SK-N-MC (cell line): ENCODE measurements at regions not wholly inside any gene's neighbourhood (a gene's known extent, or its start where the extent isn't known, plus 50 kb on each side); places are given as distances from the start of the nearest gene placed in this dataset.

Experiments used
- EZH2 ChIP-seq: fragments of 200-600 bp; sonication (generic); IDR thresholded peaks from one replicate; pipeline ENCODE4 v1.6.1; 2017; ENCODE audit warnings: antibody characterized with exemption
- FOXP2 ChIP-seq: optimal IDR thresholded peaks from 2 replicates; pipeline ENCODE3; 2011; ENCODE audit warnings: mild to moderate bottlenecking, moderate library complexity; ENCODE audit not compliant: insufficient read depth; ENCODE audit errors: extremely low read length, control extremely low read depth
- POLR2AphosphoS5 ChIP-seq: IDR thresholded peaks from 2 replicates; pipeline ENCODE4 v1.6.1; 2012; ENCODE audit warnings: mild to moderate bottlenecking, low read depth, low read length, borderline replicate concordance

- TF ChIP-seq POLR2AphosphoS5 (no peak), EZH2 (no peak), FOXP2 (no peak)
Observed at GRCh38 chr22:22111983-22112382, 129.4 kb upstream of the TOP3B start.
